Gastroesophageal sphincter (tissue), 3 donors: ENCODE measurements at regions not wholly inside any gene's neighbourhood (a gene's known extent, or its start where the extent isn't known, plus 50 kb on each side); places are given as distances from the start of the nearest gene placed in this dataset.

Source experiments
- EP300 ChIP-seq: sonication (generic); formaldehyde crosslinking; IDR thresholded peaks from one replicate; pipeline ENCODE4 v1.6.1; 2017; ENCODE audit warnings: antibody characterized with exemption, mild to moderate bottlenecking
- POLR2A ChIP-seq, 2 donors: fragments of 450-650 bp; IDR thresholded peaks; one replicate each; pipeline ENCODE4 v1.6.1; 2017; ENCODE audit warnings: antibody characterized with exemption in 2 of 2, mild to moderate bottlenecking in 2 of 2, moderate library complexity in 1 of 2
- POLR2AphosphoS5 ChIP-seq: sonication (generic); formaldehyde crosslinking; IDR thresholded peaks from one replicate; pipeline ENCODE4 v1.6.1; 2017; ENCODE audit warnings: antibody characterized with exemption
- TF ChIP-seq, protein P1 (sequence below), 4 experiments: fragments of 200-600 bp in 2 of 4; fragments of 450-650 bp in 2 of 4; sonication (generic) in 1 of 4; IDR thresholded peaks; one replicate each; pipeline ENCODE4 v1.5.1; 2017 to 2019; ENCODE audit warnings: antibody characterized with exemption in 4 of 4, mild to moderate bottlenecking in 2 of 4, moderate library complexity in 2 of 4

DNA sequence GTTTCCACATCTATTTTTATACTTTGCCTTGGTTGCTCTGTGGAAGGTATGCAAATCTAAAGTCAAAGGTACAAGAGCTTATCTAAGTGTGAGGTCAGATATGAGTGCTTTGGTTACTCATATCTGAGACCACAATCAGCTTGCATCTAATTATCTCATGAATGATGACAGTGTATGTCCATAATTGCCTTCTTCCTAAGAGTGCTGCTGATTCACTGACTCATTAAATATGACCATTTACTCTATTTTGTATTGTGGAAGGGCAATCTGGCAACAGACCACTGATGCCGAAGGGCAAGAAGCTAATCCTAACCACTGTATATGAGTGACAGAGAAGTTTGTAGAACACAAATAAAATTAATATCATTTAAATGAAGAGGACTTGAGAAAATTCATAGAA is 1190.2 kb upstream of the AGA start:
- no peak for TF ChIP-seq POLR2A (IDR thresholded peaks at IDR 0.05)
- TF ChIP-seq, protein P1, sequence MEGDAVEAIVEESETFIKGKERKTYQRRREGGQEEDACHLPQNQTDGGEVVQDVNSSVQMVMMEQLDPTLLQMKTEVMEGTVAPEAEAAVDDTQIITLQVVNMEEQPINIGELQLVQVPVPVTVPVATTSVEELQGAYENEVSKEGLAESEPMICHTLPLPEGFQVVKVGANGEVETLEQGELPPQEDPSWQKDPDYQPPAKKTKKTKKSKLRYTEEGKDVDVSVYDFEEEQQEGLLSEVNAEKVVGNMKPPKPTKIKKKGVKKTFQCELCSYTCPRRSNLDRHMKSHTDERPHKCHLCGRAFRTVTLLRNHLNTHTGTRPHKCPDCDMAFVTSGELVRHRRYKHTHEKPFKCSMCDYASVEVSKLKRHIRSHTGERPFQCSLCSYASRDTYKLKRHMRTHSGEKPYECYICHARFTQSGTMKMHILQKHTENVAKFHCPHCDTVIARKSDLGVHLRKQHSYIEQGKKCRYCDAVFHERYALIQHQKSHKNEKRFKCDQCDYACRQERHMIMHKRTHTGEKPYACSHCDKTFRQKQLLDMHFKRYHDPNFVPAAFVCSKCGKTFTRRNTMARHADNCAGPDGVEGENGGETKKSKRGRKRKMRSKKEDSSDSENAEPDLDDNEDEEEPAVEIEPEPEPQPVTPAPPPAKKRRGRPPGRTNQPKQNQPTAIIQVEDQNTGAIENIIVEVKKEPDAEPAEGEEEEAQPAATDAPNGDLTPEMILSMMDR (IDR thresholded peaks at IDR 0.05), result no peak
- TF ChIP-seq EP300, result no peak
- no peak for TF ChIP-seq POLR2AphosphoS5
